GM19043 (cell line): ENCODE measurements at regions not wholly inside any gene's neighbourhood (a gene's known extent, or its start where the extent isn't known, plus 50 kb on each side); places are given as distances from the start of the nearest gene placed in this dataset.
"Not testable (repeated sequence)": the region's sequence is repeated elsewhere in the genome, so short reads cannot be mapped to it uniquely, and the experiment has no call there.

Experiments used
- ATAC-seq: cut with Tn5 transposase; IDR thresholded peaks from one replicate; pipeline ENCODE4 v1.9.1; 2021; ENCODE audit warnings: low read depth; ENCODE audit not compliant: unreplicated experiment

DNA sequence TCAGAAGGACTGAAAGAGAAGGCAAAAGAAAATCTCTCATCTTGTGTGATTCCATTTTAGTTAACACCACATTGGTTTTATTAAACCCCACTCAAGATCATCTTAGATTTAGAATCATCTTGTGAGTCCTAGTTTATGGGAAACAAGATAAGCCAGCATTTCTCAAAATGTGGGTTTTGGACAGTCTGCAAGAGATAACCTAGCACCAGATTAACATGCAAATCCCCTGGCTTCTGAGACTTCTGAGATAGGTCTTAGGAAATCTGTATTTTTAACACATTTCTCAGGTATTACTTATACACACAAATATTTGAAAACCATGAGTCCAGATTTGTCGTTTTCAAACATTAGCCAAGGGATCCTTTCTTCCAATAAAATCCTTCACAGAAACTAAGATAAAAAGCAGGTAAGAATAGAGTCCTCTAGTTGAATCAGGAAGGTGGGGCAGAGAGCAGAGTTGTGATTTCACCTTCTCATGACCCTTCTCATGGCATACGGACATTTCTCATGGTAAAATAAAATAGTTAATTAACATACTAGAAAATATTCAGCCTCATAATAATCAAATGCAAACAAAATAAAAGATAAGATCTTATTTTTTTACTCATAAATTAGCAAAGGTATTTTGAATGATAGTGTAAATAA is 287.2 kb upstream of the FN1 start:
- ATAC-seq = no peak

GRCh38 chr2:215722125-215722524 is 286.3 kb upstream of the FN1 start:
- ATAC-seq = no peak

DNA sequence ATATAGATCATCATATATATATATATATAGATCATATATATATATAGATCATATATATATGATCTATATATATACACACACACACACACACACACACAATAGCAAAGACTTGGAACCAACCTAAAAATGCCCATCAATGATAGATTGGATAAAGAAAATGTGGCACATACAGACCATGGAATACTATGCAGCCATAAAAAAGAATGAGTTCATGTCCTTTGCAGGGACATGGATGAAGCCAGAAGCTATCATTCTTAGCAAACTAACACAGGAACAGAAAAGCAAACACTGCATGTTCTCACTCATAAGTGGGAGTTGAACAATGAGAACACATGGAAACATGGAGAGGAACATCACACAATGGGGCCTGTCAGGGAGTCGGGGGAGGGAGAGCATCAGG is 285.6 kb upstream of the FN1 start:
- not testable (repeated sequence) for ATAC-seq

DNA sequence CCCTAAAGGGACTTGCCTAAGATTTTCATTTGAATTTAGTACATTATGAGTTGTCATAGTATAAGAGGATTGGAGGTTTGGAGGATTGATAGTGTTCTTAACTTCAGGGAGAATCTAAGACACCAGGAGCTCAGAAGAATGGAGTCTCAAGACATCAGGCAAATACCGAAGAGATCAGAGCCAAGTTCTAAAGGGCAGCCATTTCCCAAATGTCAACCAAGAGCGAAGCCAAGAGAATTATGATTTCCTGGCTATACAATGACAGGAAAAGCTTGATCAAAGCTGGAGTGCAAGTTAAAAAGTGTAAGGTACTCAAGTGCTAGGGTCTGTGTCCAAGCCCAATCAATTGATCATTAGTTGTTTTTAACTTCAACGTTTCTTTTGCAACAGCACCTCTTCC is 283.0 kb upstream of the FN1 start:
- no peak for ATAC-seq

GRCh38 chr2:215718436-215718835 is 282.6 kb upstream of the FN1 start:
- no peak for ATAC-seq

DNA sequence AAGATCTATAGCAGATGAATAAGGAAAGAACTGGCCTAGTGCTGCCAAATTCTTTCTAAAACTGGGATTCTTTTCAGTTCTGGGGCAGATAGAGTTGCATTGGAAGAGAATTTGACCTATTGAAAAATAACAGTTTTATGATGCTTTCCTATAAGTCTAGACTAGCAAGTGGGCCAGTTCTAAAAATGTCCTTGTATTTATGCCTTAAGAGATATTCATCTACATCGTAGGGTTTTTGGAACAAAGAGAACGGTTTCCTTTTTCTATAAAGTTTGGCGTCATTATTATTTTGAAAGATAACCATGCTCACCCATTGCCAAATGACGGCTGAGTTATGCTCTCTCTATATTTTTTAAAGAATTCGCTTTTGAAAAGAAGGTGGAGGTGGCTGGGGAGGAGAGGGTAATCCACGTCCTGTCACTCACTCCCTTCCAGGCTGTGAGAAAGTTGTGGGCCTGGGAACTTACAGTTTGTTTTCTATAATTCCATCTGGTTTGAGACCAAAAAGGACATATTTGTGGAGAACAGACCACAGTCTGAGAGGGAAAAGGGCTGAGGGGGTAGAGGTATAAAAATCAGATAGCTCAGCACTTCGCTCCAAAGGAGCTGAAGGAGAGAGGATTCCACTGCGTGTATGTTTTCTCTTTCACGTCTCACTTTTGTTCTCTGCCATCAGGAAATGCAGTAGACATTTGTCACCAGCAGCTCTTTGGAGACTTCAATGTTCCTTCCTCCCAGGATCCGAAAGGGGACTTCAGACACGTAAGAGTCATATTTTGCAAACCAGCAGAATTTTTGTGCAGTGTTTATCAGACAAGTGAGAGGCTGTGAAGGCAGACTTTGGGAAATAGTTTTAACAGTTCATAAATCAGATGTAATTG is 281.9 kb upstream of the FN1 start:
- no peak for ATAC-seq

- ATAC-seq = no peak
These were observed 281.1 kb upstream of the FN1 start for GRCh38 chr2:215716956-215717355.

DNA sequence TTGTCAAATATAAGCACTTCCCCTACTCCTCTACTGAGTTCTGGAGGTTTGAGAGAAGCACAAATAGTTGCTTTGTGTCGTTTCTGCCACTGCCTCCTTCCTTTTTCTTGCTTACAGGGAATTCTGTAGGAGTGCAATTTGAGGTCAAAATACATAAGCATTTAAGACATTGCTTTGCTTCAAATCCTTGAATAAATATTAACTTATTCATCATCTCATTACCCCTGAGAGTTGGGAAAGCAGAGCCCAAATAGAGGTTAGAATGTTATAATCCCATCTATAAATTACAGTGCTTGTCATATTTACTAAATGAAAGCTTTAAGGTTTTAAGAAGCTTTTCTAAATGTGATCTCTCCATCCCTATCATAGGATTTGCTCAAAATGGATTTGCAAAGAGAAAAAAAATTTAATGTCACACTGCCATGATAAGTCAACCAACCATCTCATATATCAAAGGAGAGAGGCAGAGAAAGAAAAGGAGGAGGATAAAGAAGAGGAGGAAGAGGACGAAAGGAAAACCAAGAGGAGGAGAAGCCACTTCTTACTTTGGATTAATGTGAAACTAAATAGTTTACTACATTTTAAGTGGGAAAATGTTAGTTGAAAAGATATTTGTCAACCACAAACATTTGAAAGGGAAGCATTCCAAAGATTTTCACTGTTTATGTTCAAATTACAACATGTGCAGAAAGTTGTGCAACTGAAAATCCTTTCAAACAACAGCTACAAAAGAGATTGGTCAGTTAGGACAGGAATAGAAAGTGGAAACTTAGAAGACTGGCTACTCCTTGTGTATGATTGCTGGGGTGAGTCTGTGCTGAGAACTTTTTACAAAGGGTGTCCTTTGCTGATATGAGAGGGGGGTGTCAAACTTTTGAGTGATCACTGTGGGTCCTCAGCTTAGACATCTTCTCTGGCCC is 277.3 kb upstream of the FN1 start:
- no peak for ATAC-seq

DNA sequence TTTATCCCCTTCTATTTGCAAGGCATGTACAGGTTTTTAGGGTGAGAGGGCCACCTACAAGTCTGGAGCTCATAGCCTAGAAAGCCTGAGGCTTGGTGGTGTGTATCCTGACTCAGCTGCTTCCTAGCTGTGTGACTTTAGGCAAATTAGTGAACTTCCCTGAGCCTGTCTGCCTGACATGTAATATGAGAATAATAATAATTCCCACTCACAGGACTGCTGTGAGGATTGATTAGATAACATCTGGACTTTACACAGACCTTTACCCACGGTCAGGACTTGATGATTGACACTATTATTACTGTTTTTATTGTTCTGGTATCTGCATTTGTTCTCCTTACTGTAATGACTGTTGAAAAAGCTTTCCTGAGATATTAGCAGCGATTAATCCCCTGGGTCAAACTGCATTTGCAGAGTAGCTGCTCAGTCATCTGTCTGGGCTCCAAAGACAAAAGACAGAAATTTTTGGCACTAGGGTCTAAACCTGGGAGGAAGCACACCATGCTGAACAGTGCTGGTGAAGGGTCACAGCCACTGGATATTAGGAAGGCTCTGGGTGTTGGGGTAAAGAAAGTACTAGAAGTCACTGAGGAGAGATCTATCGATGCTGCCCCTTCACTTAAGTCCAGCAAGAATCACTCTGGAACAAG is 276.5 kb upstream of the FN1 start:
- no peak for ATAC-seq

DNA sequence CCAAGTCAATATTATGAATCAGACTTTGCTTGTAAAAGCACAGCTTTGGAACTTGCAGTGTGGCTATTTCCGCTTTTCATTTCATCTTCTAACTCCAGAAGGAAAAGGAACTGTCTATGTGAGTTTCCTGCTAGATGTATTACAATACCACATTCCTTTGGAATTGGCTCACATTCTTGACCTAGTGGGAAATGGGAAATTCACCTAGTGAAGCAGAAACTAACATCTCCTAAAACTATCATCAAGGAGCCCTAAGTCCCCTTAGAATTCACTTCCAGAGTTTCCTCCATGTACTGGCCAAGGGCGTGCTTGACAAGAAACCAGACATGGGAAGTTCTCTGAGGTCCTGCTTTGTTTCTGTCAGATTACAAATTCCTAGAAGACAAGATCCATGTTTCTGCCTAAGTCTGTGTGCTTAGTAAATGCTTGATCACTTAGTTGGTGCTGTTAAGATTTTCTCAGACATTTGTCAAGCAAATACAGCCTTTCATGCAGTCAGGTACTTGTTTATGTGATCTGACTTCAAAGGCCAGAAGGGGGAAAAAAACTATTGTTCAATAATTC is 275.7 kb upstream of the FN1 start:
- ATAC-seq = no peak

DNA sequence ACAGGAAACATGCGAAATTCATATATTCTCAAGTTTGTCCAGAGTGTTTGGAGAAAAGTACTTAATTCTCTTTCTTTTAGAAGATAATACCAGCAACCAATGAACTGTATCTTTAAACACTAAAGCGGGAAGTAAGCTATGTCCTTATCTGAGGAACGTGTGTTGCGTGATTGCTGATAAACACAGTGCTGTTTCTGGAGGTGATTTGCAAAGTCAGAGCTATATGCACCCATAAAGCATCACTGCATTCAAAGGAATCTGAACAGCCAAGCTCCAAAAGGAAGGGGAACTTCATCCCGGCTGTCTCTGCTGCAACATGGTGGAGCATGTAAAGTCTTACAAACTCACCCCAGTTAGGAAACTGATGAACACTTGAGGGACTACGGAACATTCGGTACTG is 271.7 kb upstream of the FN1 start:
- no peak for ATAC-seq

GRCh38 chr2:215705771-215706361 is 270.0 kb upstream of the FN1 start:
- ATAC-seq = no peak

DNA sequence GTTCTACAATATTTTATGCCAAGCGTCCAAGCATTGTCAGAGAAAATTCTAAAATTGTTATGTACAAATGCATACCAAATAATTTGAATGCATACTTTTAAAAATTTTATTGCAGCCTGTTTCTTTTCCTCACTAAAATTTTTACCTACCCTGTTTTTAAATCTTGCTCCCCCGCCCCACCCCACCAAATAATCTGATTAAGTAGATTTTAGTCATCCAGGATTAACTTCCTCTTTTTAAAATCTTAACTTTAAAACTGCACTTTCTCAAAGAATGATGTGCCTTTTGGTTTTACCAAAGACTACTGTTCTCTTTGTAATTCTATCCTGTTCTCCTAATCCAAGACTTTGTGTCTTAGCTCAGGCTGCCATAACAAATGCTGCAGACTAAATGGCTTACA is 269.4 kb upstream of the FN1 start:
- no peak for ATAC-seq

- no peak for ATAC-seq
These were observed 266.4 kb upstream of the FN1 start for GRCh38 chr2:215702116-215702902.

DNA sequence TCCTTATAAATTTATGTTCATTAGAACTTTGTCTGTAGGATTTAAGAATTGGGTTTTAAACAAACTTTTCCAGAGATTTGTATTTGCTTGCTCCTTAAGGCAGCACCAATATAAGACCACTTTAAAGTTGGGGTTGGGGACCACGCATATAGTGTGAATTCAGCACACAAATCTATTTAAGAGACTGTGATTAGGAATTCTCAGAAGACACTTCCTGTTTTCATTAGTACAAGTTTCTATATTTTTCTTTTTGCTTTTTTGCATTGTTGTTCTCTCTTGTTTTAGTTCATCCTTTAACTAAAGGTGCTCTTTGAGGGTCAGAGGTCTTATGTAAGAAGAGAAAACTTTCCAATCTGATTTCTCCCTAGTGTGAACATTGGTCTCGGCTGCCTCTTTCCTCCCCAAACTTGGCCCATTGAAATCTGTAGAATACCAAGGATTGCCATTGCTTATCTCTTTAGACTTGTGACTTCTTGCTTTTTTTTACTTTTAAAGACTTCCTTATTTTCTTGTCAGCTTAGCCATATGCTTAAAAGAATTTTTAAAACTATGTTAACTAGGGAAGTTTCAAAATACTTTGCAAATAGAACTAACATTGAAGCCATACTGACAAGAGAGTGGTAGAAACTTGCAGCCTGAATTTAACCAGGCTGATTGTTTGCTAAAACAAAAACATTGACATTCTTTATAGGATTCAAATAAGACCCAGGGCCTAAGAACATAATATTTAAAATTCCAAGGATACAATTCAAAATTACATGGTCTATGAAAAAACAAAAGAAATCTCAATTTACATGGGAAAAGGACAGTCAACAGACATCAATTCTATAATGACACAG is 264.1 kb upstream of the FN1 start:
- ATAC-seq = no peak

- no peak for ATAC-seq
These were observed 263.1 kb upstream of the FN1 start for GRCh38 chr2:215699018-215699417.

GRCh38 chr2:215698566-215698965 is 262.7 kb upstream of the FN1 start:
- no peak for ATAC-seq

- no peak for ATAC-seq
These were observed 261.6 kb upstream of the FN1 start for GRCh38 chr2:215697496-215697895.
